Effector CD8-positive, alpha-beta T cell (primary cell): ENCODE measurements at regions not wholly inside any gene's neighbourhood (a gene's known extent, or its start where the extent isn't known, plus 50 kb on each side); places are given as distances from the start of the nearest gene placed in this dataset.

Experiments used
- DNase-seq: peaks from one replicate; lab custom pipeline; 2025; lab: John Stamatoyannopoulos, UW

DNA sequence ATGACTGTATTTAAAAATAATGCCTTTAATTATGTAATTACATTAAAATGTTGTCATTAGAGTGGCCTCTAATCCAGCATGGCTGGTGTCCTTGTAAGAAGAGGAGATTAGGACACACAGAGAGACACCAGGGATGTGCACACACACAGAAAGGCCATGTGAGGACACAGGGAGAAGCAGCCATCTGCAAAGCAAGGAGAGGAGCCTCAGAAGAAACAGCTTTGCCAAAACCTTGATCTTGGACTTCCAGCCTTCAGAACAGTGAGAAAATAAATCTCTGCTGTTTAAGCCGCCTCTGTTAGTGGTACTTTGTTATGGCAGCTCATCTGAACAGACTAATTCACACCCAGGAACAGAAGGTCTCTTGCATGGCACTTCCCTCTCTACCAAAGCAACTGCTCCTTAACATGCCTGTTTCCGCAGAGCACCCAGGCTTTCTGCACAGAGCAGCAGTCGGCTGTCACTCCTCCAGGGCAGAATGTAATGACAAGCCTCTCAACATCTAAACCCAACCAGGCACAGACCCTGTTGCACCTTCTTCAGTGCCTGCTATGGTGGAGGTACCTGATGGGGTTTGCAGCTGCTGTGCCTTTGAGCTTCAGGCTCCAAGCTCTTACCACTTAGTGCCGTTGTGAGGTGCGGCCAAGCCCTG lies 377.7 kb downstream of the TDRD15 start:
- DNase-seq: no peak

DNA sequence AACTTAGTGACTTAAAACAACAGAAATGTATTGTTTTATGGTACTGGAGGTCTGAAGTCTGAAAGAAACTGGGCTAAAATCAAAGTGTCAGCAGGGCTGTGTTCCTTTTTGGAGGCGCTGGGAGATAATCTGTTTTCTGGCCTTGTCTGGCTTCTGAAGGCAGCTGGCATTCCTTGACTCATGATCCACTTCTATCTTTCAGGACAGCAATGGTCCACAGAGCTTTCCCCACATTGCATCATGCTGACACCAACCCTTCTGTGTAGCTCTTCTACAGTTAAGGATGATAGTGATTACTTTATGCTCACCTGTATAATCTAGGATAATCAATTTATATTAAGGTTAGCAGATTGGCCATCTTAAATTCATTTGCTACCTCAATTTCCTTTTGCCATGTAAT lies 392.1 kb downstream of the TDRD15 start:
- DNase-seq: no peak

DNA sequence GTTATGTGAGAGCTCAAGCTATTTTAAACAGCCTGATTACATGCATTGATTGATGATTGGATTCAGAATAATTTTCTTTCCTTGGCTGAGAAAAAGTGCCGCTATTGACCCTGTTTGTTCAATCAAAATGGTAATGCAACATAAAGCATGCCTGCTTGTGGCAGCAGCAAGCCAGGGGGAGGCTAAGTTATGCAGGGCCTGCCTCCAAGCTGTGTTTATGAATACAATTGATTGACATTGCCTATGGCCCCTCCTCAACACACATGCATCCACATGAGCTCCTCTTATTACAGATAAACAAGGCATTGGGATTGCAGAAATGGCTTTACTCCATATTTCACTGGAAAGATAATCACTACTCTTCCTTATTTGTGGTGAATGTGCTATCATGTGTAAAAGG lies 395.6 kb downstream of the TDRD15 start:
- no peak for DNase-seq

DNA sequence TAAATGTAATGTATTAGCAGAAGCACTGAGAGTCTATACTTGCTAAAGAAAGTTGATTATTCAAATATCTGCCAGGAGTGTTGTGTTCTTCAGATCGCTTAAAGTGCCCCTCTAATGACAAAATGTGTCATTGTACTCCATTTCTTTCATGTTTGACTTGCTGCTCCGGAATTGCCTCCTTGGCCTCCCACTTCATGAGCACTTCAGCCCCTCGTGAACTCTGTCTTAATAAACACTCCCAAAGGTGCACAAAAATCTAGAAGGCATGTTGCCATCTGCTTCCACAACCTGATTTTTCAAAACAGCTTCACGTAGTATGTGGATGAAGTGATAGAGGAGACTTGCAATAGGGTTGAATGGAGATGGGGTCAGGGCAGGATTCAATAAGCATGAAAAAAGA lies 396.1 kb downstream of the TDRD15 start:
- DNase-seq: no peak

DNA sequence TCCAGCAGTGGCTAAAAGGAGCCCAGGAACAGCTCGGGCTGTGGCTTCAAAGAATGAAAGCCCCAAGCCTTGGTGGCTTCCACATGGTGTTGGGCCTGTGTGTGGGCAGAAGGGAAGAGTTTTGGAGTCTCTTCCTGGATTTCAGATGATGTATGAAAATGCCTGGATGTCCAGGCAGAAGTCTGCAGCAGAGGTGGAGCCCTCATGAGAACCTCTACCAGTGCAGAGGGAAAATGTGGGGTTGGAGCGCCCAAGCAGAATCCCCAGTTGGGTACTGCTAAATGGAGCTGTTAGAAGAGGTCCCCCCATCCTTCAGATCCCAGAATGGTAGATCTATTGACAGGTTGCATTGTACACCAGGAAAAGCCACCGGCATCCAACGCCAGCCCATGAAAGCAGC lies 412.1 kb downstream of the TDRD15 start:
- DNase-seq: no peak

DNA sequence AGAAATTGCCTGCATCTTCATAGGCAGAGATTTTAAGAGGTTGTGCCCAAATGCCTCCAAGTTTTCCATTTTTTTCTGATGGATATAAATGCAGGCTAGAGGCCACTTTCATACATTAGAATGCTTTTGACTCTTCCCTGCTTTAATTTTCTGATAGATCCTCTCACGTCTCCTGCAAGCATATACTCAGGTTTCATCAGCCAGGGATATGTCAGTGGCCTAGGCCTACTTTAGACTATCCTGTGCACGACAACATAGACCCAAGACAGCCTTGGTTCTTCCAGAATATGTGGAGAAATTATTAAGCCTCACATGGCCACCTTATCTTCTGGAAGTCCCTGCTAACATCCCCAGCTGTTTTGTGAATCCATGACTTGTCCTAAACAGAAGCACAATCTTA lies 415.9 kb downstream of the TDRD15 start:
- DNase-seq: no peak

DNA sequence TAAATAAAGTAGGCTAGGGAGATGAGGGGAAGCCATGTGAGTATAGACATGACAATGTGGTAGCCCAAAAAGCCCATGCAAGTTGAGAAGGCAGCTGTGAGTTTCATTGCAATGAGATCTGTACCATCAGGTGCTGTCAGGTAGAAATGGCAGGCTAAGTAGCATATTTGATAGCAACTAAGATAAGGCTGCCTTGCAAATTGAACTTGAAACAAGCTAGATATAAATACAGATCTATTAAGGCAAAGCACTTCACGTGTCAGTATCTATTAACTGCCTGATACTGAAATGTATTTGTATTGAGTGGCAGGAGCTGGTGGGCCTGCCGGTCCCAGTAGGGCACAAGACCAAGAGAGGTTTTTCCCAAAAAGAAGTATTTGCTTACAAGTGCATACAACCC lies 419.9 kb downstream of the TDRD15 start:
- DNase-seq: no peak

DNA sequence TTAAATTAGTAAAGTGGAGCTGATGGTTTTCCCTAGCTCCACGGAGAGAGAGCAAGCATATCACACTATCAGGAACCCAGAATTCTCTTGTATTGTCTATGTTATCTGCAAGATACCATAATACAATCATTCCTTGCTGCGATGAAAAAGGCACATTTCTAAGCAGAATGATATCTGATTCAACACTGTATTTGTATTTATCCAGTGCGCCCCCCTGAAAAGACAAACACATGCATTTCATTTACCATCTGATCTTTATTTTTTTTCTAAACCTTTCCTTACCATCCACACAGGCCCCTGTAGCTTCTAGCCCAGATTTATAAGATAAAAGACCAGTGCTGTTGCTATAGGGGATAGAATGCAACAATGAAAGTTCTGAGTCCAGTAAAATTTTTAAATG lies 420.6 kb downstream of the TDRD15 start:
- DNase-seq: no peak

DNA sequence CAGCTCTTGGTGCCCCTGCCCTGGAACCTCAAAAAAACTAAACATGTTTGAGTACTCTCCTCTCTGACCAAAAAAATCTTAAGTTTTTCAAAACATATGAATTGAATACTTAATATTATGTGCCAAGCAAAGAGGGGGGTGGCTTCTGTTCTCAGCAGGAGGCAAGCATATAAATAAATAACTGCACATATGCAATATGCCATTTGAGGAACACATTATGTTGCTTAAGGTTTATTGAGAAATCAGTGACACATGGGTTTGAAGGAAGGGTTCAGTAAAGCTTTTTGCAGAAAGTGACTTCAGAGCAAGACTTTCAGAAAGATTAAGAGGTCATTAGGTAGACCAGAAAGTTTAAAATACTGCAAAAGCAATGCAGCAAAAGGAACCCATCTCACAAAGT lies 429.2 kb downstream of the TDRD15 start:
- DNase-seq: no peak

DNA sequence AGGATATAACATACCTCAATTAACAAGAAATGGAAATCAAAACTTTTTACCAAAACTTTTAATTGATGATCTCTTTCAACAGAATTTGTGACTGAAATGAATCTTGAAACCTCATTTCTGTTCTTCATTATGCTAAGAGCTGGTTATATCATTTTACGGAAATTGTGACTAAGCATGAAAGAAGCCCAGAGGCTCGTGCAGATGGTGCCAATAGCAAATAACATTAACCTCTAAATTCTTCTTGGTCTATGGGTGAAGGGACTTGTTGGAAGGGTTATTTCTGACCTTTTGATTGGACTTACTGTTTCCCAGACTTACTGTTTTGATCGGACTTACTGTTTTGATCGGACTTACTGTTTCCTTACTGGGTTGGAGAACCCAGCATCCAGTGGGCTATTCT lies 435.6 kb downstream of the TDRD15 start:
- DNase-seq: no peak

DNA sequence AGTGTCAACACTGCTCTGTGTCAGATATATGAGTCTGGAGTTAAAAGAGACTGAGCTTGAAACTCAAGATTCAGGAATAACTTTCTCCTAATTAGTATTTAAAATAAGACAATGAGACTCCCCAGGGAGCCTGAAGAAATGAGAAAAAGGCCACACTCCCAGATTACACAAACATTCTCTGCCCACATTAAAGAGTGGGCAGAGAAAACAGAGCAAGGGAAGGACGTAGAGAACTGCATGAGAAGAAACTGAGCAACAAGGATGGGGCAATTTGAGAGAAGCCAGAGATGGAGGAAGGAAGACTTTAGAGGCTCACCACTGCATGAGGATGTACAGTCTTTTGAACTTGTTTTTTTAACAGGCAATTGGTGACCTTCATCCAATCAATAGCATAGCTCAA lies 438.2 kb downstream of the TDRD15 start:
- no peak for DNase-seq

DNA sequence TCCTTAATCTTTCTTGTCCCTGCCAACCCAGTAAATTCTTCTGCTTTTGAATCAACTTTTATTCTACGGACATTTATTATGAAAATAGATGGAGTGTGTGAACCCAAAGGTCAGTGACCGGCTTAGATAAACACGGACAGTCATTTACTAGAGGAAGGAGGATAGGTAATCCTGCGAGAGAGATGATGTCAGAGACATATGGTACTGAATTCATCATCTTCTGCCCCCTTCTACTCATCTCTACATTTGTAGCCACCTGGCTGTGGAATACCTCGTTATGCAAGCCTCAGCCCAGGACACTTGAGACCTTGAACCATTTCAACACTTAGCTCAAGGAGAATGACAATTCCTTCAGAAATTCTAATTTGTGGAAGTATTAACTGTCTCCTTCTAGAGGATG lies 443.6 kb downstream of the TDRD15 start:
- no peak for DNase-seq

DNA sequence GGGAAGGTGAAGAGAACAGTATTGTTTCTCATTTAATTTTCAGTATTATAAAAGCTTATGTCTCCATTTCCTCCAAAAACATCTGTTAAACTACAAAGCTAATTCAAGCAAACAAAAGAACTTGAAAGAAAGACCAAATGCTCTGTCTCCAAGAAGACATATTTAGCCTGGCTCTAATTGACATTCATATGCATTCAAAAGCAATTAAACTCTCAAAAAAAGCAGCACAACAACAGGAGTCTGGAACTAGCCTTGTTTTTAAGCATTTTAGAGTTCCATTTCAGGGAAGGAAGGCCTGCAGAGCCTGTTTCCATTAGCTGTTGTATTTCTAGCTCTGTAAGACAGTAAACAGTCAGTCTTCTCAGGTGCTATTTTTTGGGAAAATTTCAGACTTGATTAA lies 447.9 kb downstream of the TDRD15 start:
- no peak for DNase-seq

DNA sequence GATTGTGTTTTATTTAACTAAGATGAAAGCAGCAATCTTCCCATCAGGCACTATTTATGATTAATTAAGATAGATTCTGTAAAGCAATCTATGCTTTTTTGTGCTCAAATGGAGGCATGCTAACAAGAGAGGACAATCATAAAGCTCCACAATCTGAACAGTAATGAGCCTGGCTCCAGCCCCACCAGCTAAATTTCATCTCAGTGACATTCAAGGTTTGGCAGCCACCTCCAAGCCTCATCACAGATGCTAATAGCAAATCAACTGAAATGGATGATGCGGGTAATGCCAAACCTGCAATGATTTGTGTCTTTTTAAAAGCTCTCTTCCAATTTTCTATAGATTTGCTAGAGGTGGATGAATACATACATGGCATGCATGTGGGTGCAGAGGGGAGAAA lies 456.6 kb downstream of the TDRD15 start:
- no peak for DNase-seq

DNA sequence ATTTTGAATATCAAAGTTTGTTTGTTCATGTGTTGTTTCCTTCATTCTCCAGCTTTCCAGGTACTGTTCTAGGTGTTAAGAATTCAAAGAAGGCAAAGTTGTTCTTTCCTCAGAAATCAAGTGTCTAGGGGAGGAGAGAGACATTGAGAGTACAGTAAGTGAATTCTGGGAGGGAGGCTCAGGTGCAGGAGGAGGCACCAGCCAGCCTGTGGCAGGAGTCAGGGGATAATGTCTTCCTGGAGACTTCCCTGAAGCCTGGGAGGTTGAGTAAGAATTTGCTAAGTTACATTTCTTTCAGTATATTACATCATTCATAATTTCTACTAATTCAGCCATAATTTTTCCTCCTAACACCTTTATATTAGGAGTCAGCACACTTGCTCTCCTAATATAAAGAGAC lies 462.1 kb downstream of the TDRD15 start:
- no peak for DNase-seq

DNA sequence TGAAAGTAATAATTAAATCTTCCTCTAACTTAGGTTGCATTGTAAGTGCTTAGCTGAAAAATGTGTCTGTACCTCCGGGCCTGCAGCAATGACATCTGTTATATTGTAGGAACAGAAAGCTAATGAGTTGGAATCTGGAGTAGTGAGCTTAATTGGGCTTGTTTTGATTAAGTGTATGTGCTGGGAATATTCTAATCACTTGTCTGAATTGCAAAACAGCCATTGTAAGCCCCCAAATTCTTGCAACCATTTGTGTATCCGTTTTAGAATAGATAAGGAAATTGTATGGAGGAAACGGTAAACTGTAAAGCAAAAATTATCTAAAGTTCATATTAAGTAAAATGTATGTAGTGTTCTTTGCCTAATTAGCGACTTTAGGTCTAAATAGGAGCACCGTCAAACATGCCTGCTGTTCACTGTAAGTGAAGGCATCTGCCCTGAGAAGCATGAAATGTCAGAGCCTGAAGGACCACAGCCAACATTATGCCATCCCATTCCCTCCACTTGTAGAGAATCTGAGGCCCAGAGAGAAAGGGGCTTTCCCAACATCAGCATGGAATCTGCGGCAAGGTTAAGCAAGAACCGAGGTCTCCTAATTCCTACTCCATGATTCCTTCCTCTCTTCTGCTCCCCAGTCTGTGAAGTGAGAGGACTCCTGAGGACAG lies 466.4 kb downstream of the TDRD15 start:
- no peak for DNase-seq

DNA sequence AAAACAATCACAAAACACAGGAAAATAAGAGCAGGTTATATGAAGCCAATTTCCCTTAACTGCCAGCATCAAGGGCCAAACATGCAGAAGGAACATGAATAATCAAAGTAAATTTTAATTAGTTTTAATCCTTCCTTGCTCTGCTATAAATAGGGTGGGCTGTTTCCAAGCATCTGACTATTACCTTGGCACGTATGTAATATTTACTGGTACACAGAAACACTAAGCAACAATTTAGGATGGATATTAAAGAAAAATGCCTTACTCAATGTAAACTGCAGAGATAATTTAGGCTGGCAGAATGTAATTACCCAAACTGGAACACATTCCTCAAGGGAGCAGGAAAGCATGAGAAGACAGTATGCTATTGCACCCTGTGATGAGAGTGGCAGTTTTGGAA lies 468.2 kb downstream of the TDRD15 start:
- DNase-seq: no peak

DNA sequence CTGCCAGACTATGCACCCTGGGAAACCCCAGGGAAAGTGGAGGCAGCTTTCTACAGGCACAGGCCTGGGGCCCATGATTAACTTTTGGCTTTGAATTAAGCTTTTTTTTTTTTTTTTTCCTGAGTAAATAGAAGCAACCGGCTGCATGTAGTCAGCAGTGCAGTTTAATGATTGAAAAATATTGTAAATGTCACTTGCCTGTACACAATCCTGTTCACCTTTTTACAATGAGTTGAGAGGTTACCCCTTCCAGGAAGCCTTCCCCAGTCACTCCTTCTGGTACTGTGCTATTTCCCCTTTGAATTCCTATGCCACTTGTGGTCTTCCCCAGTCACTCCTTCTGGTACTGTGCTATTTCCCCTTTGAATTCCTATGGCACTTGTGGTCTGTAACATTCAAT lies 475.6 kb downstream of the TDRD15 start:
- no peak for DNase-seq

DNA sequence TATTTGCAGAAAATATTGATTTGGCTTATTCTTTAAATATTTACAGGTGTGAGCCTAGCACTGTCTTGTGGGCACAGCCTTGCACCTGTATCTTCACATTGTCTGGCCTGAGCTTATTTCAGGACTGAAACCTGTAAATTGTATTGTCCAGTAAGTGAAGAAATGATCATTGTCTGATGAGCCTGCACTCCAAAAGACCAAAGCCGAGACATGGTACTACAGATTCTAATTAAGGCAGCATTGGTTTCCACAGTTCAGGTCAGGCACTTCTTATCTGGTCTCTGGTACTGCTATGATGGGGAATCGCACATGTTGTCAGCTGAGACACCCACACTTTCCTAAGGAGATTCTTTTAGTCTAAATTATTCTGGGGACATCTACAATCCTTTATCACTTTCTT lies 479.0 kb downstream of the TDRD15 start:
- no peak for DNase-seq

DNA sequence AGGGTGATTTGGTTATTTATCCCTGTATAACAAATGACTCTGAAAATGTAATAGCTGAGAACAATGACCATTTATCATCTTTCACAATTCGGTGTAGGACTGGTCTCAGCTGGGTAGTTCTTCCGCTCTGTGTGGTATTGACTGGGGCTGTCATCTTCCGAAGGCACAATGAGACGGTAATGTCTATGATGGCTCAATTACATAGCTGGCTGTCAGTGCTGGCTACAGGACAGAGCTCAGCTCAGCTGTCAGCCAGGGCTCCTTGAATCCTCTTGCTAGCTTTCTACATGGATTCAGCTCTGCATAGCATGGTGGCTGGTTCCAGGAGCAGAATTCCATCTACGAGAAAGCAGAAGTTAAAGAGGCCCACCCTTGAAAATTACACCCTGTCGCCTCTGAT lies 483.8 kb downstream of the TDRD15 start:
- no peak for DNase-seq

DNA sequence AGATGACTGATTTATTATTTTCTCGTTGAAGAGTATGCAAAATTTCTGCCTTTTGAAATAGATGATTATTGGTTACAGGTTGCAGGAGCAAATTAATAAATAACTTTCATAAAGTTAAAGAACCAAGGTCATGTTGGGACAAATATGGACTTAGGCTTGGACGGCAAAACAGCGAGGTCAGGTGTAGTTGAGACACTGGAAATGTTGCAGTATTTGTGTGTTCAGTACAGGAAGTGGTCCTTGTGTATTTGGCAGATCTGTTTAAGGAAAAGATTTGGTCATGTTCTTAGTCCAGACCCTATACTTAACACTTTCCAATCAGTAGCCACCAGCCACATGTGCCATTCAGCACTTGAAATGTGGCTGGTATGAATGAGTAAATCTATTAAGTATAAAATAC lies 486.5 kb downstream of the TDRD15 start:
- DNase-seq: no peak

DNA sequence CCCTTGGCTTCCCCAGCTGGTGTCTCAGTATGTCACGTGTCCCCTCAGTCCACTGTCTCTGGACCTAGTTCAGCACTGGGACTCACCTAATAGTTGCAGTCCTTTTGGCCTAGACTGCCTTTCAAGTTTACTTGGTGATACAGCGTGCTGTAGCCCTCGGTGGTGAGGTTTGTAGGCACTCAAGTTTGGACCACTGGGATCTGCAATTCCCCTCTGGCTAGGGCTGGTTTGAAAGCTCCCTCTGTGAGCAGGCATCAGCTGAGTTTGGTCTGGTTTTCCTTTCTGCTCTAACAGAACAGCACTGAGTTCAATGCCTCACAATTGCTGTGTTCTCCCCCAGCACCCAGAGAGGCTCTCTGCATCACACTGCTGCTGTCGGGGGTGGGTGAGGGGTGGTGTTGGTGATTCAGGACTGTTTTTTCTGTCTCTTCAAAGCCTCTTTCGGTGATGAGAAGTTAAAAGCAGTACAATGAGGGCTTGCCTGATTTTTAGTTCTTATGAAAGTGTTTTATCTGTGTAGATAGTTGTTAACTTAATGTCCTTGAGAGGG lies 494.2 kb downstream of the TDRD15 start:
- DNase-seq: no peak

DNA sequence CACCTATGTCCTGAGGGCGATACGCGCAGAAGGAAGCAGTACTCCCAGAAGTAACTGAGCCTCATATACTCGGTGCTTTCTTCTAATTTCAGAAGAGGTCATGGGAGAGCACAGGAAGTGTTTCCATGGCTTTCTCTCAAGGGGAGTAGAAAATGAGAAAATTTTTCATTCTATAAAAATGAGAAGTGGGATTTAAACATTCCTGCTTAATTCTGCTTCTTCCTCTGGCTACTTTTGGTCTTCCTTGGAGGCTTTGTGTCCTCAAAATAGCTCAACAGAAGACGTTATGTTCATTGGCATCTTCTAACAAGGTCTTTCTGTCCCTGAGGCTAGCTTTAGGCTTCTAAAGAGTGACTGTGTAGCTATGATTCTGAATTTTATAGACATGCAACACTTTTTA lies 497.0 kb downstream of the TDRD15 start:
- no peak for DNase-seq

DNA sequence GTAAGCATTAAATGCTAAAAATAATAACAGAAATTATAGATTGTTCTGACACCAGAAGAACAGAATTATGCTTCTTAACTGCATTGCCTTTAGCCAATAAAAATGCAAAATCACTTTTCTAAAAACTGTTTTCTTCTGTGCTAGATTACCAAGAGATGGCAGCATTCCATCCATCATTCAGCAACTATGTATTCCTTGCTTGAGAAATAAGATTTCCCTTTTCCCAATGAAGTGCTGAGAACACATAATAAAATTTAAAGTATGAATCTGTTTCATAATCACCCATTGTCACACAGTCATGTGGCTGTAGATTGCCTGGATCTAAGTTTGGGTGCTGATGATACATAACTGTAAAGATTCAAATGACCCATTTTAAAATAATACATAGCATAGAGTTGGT lies 504.2 kb downstream of the TDRD15 start:
- DNase-seq: no peak
